ENCODE measurements at regions not wholly inside any gene's neighbourhood (a gene's known extent, or its start where the extent isn't known, plus 50 kb on each side); places are given as distances from the start of the nearest gene placed in this dataset.

DNA sequence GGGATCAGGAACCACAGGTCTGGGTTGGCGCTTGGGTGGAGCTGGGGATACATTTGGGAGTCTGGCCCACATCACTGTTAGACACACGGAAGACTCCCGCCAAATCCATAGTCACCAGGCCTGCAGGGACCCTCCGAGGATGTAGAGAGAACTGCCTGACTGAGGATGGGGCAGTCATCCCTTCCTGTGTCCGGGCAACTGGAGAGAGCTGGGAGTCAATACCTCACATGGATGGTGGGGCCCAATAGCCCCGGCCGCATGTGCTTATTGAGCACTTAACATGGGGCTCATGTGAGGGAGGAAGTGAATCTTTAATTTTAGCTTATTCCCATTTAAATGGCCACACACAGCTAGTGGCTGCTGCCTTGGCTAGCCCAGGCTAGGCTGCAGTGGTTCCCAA lies 124.5 kb downstream of the TLR5 start:
- no peak for FAIRE-seq
- no peak overlapping the region for H3K4me3 ChIP-seq
- no peaks in the 10 kb centered on the region for H3K4me1 ChIP-seq (replicated peaks in 1 of 2; ENCODE audit: control insufficient read depth in 2 of 2, insufficient read depth in 2 of 2, low read length in 2 of 2)
- DNase-seq (ENCODE audit: extremely low read depth in 1 of 4, low spot score in 3 of 4), result no peak
- no peak overlapping the region for H2AFZ ChIP-seq (ENCODE audit: low read depth, low read length)
- H3K27ac ChIP-seq (ENCODE audit: extremely low read depth, low read depth, low read length), result no peak overlapping the region
- no peak overlapping the region for H3K4me2 ChIP-seq (ENCODE audit: insufficient read depth, low read length)
- H3K36me3 ChIP-seq (ENCODE audit: control insufficient read depth, insufficient read depth, low read length), result no peaks in the 10 kb centered on the region
- 0% methylated on average over 7 of the region's 7 CpGs for WGBS (ENCODE audit: insufficient coverage, low coverage, missing lambda C conversion rate)
- H3K9me3 ChIP-seq (replicated peaks; ENCODE audit: control insufficient read depth, insufficient read depth, low read depth, low read length), result no peaks in the 10 kb centered on the region
- intact Hi-C loops (cut with micrococcal nuclease) (no loop called here), in situ Hi-C loops (cut with MboI) (no loop called here)
- peaks cover 15 to 40% of the 10 kb centered on the region in 2 experiments; a peak in 3 of 5 replicates for H3K27me3 ChIP-seq (ENCODE audit: control insufficient read depth in 2 of 2, insufficient read depth in 2 of 2, low read length in 2 of 2)
- ChIA-PET POLR2A (interaction anchor here (1.3 kb wide), 1 partner anchor 8 kb away, joined by 4 read pairs; no protein-coding TSS in a partner anchor), CTCF (ENCODE audit: low intra/inter-chr PET ratio) (no interaction called here)
- no peak overlapping the region for H3K9ac ChIP-seq (ENCODE audit: insufficient read depth in 1 of 2, low read depth in 2 of 2, low read length in 2 of 2)
- peaks cover 3% of the 10 kb centered on the region for H3K9me1 ChIP-seq (ENCODE audit: control insufficient read depth, insufficient read depth, low read length)
- H3K79me2 ChIP-seq (ENCODE audit: control insufficient read depth, insufficient read depth, low read length), result no peaks in the 10 kb centered on the region
- no peak for ATAC-seq
- H4K20me1 ChIP-seq (replicated peaks; ENCODE audit: control insufficient read depth, insufficient read depth, low read length), result no peaks in the 10 kb centered on the region
- BruUV-seq (replicated peaks), result no TSS peak
- no peak for TF ChIP-seq MBD2 (IDR thresholded peaks at IDR 0.05; ENCODE audit: borderline replicate concordance, low read depth)
- no peak for TF ChIP-seq HNRNPH1 (optimal IDR thresholded peaks at IDR 0.05; ENCODE audit: low read depth, low read length)
- TF ChIP-seq PTRF (tag; IDR thresholded peaks at IDR 0.05), result no peak
- TF ChIP-seq, protein P1, sequence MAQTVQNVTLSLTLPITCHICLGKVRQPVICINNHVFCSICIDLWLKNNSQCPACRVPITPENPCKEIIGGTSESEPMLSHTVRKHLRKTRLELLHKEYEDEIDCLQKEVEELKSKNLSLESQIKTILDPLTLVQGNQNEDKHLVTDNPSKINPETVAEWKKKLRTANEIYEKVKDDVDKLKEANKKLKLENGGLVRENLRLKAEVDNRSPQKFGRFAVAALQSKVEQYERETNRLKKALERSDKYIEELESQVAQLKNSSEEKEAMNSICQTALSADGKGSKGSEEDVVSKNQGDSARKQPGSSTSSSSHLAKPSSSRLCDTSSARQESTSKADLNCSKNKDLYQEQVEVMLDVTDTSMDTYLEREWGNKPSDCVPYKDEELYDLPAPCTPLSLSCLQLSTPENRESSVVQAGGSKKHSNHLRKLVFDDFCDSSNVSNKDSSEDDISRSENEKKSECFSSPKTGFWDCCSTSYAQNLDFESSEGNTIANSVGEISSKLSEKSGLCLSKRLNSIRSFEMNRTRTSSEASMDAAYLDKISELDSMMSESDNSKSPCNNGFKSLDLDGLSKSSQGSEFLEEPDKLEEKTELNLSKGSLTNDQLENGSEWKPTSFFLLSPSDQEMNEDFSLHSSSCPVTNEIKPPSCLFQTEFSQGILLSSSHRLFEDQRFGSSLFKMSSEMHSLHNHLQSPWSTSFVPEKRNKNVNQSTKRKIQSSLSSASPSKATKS (CRISPR knock-in tag; IDR thresholded peaks at IDR 0.05), result no peak
- TF ChIP-seq, protein P2, sequence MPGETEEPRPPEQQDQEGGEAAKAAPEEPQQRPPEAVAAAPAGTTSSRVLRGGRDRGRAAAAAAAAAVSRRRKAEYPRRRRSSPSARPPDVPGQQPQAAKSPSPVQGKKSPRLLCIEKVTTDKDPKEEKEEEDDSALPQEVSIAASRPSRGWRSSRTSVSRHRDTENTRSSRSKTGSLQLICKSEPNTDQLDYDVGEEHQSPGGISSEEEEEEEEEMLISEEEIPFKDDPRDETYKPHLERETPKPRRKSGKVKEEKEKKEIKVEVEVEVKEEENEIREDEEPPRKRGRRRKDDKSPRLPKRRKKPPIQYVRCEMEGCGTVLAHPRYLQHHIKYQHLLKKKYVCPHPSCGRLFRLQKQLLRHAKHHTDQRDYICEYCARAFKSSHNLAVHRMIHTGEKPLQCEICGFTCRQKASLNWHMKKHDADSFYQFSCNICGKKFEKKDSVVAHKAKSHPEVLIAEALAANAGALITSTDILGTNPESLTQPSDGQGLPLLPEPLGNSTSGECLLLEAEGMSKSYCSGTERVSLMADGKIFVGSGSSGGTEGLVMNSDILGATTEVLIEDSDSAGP (CRISPR knock-in tag; IDR thresholded peaks at IDR 0.05), result no peak
- TF ChIP-seq OTX1 (CRISPR knock-in tag; IDR thresholded peaks at IDR 0.05), result no peak
- TF ChIP-seq ARID1B (IDR thresholded peaks at IDR 0.05), result no peak
- TF ChIP-seq, protein P3, sequence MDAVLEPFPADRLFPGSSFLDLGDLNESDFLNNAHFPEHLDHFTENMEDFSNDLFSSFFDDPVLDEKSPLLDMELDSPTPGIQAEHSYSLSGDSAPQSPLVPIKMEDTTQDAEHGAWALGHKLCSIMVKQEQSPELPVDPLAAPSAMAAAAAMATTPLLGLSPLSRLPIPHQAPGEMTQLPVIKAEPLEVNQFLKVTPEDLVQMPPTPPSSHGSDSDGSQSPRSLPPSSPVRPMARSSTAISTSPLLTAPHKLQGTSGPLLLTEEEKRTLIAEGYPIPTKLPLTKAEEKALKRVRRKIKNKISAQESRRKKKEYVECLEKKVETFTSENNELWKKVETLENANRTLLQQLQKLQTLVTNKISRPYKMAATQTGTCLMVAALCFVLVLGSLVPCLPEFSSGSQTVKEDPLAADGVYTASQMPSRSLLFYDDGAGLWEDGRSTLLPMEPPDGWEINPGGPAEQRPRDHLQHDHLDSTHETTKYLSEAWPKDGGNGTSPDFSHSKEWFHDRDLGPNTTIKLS (IDR thresholded peaks at IDR 0.05; ENCODE audit: borderline replicate concordance, low read depth), result no peak
- TF ChIP-seq CREB1 (IDR thresholded peaks at IDR 0.05), result no peak
- TF ChIP-seq CREB1 (CRISPR knock-in tag; IDR thresholded peaks at IDR 0.05), result no peak
- no peak for TF ChIP-seq ZNF124 (CRISPR knock-in tag; IDR thresholded peaks at IDR 0.05)
- TF ChIP-seq HOXB6 (CRISPR knock-in tag; IDR thresholded peaks at IDR 0.05; ENCODE audit: borderline replicate concordance), result no peak
- no peak for TF ChIP-seq PYGO2 (tag; IDR thresholded peaks at IDR 0.05)
- TF ChIP-seq ERF (CRISPR knock-in tag; IDR thresholded peaks at IDR 0.05), result no peak
- TF ChIP-seq SIN3A (IDR thresholded peaks at IDR 0.05; ENCODE audit: borderline replicate concordance in 2 of 2, control insufficient read depth in 1 of 2, low read depth in 2 of 2, low read length in 2 of 2), result no peak
- no peak for TF ChIP-seq ZNF644 (tag; IDR thresholded peaks at IDR 0.05; ENCODE audit: low read depth)
- TF ChIP-seq, protein P4, sequence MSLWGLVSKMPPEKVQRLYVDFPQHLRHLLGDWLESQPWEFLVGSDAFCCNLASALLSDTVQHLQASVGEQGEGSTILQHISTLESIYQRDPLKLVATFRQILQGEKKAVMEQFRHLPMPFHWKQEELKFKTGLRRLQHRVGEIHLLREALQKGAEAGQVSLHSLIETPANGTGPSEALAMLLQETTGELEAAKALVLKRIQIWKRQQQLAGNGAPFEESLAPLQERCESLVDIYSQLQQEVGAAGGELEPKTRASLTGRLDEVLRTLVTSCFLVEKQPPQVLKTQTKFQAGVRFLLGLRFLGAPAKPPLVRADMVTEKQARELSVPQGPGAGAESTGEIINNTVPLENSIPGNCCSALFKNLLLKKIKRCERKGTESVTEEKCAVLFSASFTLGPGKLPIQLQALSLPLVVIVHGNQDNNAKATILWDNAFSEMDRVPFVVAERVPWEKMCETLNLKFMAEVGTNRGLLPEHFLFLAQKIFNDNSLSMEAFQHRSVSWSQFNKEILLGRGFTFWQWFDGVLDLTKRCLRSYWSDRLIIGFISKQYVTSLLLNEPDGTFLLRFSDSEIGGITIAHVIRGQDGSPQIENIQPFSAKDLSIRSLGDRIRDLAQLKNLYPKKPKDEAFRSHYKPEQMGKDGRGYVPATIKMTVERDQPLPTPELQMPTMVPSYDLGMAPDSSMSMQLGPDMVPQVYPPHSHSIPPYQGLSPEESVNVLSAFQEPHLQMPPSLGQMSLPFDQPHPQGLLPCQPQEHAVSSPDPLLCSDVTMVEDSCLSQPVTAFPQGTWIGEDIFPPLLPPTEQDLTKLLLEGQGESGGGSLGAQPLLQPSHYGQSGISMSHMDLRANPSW (CRISPR knock-in tag; IDR thresholded peaks at IDR 0.05), result no peak
